SU-DHL-6 (cell line): ENCODE measurements at regions not wholly inside any gene's neighbourhood (a gene's known extent, or its start where the extent isn't known, plus 50 kb on each side); places are given as distances from the start of the nearest gene placed in this dataset.

Experiments used
- H2AFZ ChIP-seq: fragments of 200-600 bp; sonication (generic); 2 replicates; pipeline ENCODE4 v1.6.1; 2014; ENCODE audit warnings: low read depth, mild to moderate bottlenecking, moderate library complexity, mixed read lengths, antibody characterized with exemption, low read length; ENCODE audit not compliant: severe bottlenecking
- H3F3A ChIP-seq: fragments of 200-600 bp; shearing (Covaris generic); 2 replicates; pipeline ENCODE4 v1.6.0; 2016; ENCODE audit warnings: antibody characterized with exemption, mild to moderate bottlenecking; ENCODE audit not compliant: insufficient read depth
- H3K27ac ChIP-seq: fragments of 200-600 bp; sonication (generic); 2 replicates; pipeline ENCODE4 v1.5.1; 2016; ENCODE audit warnings: low read depth, mild to moderate bottlenecking, low read length, moderate library complexity, mixed read lengths
- H3K27me3 ChIP-seq: fragments of 200-600 bp; sonication (generic), shearing (Covaris generic); 2 replicates; pipeline ENCODE4 v1.6.0; 2014; ENCODE audit warnings: mild to moderate bottlenecking, low read length
- H3K36me3 ChIP-seq: fragments of 200-600 bp; sonication (generic); 2 replicates; pipeline ENCODE4 v1.6.1; 2014; ENCODE audit warnings: mild to moderate bottlenecking, low read length, mixed read lengths
- H3K4me2 ChIP-seq: fragments of 300-600, 200-600 bp; shearing (Covaris generic), sonication (generic); 2 replicates; pipeline ENCODE4 v1.6.0; 2014; ENCODE audit warnings: low read length, low read depth, mild to moderate bottlenecking; ENCODE audit not compliant: poor library complexity, severe bottlenecking
- H3K4me3 ChIP-seq: fragments of 200-600 bp; sonication (generic); 2 replicates; pipeline ENCODE4 v1.5.1; 2014; ENCODE audit warnings: antibody characterized with exemption, low read length, mild to moderate bottlenecking, mixed read lengths; ENCODE audit not compliant: insufficient read depth, poor library complexity, severe bottlenecking
- H3K79me2 ChIP-seq: fragments of 200-600 bp; sonication (generic); 2 replicates; pipeline ENCODE4 v1.6.1; 2014; ENCODE audit warnings: mild to moderate bottlenecking, low read length, moderate library complexity; ENCODE audit not compliant: insufficient read depth
- H3K9ac ChIP-seq: fragments of 200-600 bp; sonication (generic); 2 replicates; pipeline ENCODE4 v1.7.0; 2014; ENCODE audit warnings: mild to moderate bottlenecking, low read length
- H3K9me2 ChIP-seq: fragments of 200-600 bp; sonication (generic); replicated peaks from 2 replicates; pipeline ENCODE4 v1.6.1; 2014; ENCODE audit warnings: low read length; ENCODE audit not compliant: insufficient read depth
- H3K9me3 ChIP-seq: fragments of 200-600 bp; sonication (generic); 2 replicates; pipeline ENCODE4 v1.6.1; 2014; ENCODE audit warnings: low read length, mixed read lengths; ENCODE audit not compliant: insufficient read depth
- H4K20me1 ChIP-seq: fragments of 200-600 bp; sonication (generic); 2 replicates; pipeline ENCODE4 v1.6.1; 2014; ENCODE audit warnings: low read depth, mild to moderate bottlenecking, antibody characterized with exemption, low read length, moderate library complexity, mixed read lengths
- CTCF ChIP-seq: fragments of 200-600 bp; sonication (generic); IDR thresholded peaks from one replicate; pipeline ENCODE4 v1.5.1; 2017; ENCODE audit warnings: antibody characterized with exemption, mild to moderate bottlenecking, low read length, moderate library complexity; ENCODE audit not compliant: insufficient read depth, poor library complexity, severe bottlenecking
- EZH2phosphoT487 ChIP-seq: fragments of 200-600 bp; sonication (generic), shearing (Covaris generic); conservative IDR thresholded peaks from 2 replicates; pipeline ENCODE4 v1.6.1; 2018; ENCODE audit warnings: mild to moderate bottlenecking, antibody characterized with exemption, low read length, moderate library complexity, mixed read lengths

- Histone ChIP-seq H3K79me2 (no peaks in the 10 kb centered on the region), H3K4me2 (no peak overlapping the region), H3K9me2 (no peaks in the 10 kb centered on the region), H3K9ac (no peak overlapping the region), H3K27me3 (no peaks in the 10 kb centered on the region), H3K36me3 (no peaks in the 10 kb centered on the region), H3K4me3 (no peak overlapping the region), H2AFZ (no peak overlapping the region), H3K27ac (no peak overlapping the region), H3F3A (no peaks in the 10 kb centered on the region), H3K9me3 (no peaks in the 10 kb centered on the region), H4K20me1 (no peaks in the 10 kb centered on the region)
- TF ChIP-seq CTCF = no peak
- TF ChIP-seq EZH2phosphoT487 = no peak
These were observed 1595.9 kb upstream of the NUDT12 start for GRCh38 chr5:105158526-105158925.

DNA sequence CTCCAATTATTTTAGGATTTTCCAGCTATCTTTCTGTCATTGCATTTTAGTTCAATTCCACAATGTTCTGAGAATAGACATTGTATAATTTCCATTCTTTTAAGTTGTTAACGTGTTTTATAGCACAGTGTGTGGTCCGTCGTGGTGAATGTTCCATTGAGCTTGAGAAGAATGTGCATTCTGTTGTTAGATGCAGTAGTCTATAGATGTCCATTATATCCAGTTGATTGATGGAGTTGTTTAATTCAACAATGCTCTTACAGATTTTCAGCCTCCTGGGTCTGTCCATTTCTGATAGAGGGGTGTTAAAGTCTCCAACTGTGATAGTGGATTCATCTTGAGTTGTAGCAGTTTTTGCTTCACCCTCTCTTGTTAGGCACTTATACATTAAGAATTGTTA is 1587.7 kb upstream of the NUDT12 start:
- no peaks in the 10 kb centered on the region for H3K79me2 ChIP-seq
- no peaks in the 10 kb centered on the region for H3K9me3 ChIP-seq
- no peak overlapping the region for H3K9ac ChIP-seq
- H3K27ac ChIP-seq = no peak overlapping the region
- no peaks in the 10 kb centered on the region for H3K9me2 ChIP-seq
- no peak overlapping the region for H2AFZ ChIP-seq
- no peaks in the 10 kb centered on the region for H3K27me3 ChIP-seq
- no peaks in the 10 kb centered on the region for H3F3A ChIP-seq
- H4K20me1 ChIP-seq = no peaks in the 10 kb centered on the region
- TF ChIP-seq EZH2phosphoT487 (no peak), CTCF (no peak)
- no peak overlapping the region for H3K4me2 ChIP-seq
- H3K4me3 ChIP-seq = no peak overlapping the region
- H3K36me3 ChIP-seq = no peaks in the 10 kb centered on the region

DNA sequence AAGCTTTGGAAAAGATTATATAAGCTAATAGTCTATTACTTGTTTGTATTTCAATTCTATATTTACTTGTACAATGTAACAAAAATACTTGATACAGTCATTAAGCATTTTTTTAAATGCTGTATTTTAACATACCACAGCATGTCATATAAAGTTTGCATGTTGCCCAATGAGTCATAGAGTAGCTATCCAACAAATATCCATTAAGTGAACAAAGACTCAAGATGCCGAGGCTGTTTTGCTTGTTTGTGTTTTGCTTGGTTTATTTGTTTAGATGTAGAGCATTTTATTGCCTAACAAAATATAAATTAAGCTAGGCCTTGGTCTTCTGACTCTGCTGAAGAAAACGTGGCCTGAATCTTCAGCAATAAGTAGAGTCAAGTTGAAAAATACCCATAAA is 1584.3 kb upstream of the NUDT12 start:
- H3K9me3 ChIP-seq = no peaks in the 10 kb centered on the region
- no peaks in the 10 kb centered on the region for H3K27me3 ChIP-seq
- no peaks in the 10 kb centered on the region for H3K36me3 ChIP-seq
- no peak for TF ChIP-seq CTCF
- TF ChIP-seq EZH2phosphoT487 = no peak
- H3K79me2 ChIP-seq = no peaks in the 10 kb centered on the region
- no peak overlapping the region for H3K27ac ChIP-seq
- no peak overlapping the region for H3K9ac ChIP-seq
- H3K9me2 ChIP-seq = no peaks in the 10 kb centered on the region
- no peak overlapping the region for H3K4me2 ChIP-seq
- H4K20me1 ChIP-seq = no peaks in the 10 kb centered on the region
- no peaks in the 10 kb centered on the region for H3F3A ChIP-seq
- peak overlapping the region; percentile 26 for H2AFZ ChIP-seq
- H3K4me3 ChIP-seq = no peak overlapping the region

DNA sequence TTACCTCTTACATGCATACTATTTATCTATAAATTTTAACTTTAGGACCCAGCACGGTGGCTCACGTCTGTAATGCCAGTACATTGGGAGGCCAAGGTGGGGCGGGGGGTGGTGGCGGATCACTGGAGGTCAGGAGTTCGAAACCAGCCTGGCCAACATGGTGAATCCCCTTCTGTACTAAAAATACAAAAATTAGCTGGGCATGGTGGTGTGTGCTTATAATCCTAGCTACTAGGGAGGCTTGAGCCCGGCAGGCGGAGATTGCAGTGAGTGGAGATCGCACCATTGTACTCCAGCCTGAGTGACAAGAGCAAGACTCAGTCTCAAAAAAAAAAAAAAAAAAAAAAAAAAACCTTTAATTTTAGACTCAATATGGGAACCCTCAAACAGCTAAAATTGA is 1582.6 kb upstream of the NUDT12 start:
- H3K79me2 ChIP-seq = no peaks in the 10 kb centered on the region
- no peak overlapping the region for H2AFZ ChIP-seq
- H3F3A ChIP-seq = no peaks in the 10 kb centered on the region
- no peaks in the 10 kb centered on the region for H3K27me3 ChIP-seq
- no peaks in the 10 kb centered on the region for H3K9me3 ChIP-seq
- no peaks in the 10 kb centered on the region for H3K9me2 ChIP-seq
- H3K36me3 ChIP-seq = no peaks in the 10 kb centered on the region
- no peak overlapping the region for H3K9ac ChIP-seq
- H3K4me2 ChIP-seq = no peak overlapping the region
- no peaks in the 10 kb centered on the region for H4K20me1 ChIP-seq
- H3K4me3 ChIP-seq = no peak overlapping the region
- TF ChIP-seq EZH2phosphoT487 (no peak), CTCF (no peak)
- H3K27ac ChIP-seq = no peak overlapping the region
